HCT116 (cell line): ENCODE measurements at regions not wholly inside any gene's neighbourhood (a gene's known extent, or its start where the extent isn't known, plus 50 kb on each side); places are given as distances from the start of the nearest gene placed in this dataset.

ENCODE experiments used
- ATAC-seq: fragments of 200-7000 bp; cut with Tn5 transposase; 2 replicates; pipeline ENCODE4 v1.9.1; 2020; ENCODE audit warnings: mild to moderate bottlenecking, moderate library complexity
- BruUV-seq: library from RNA; stranded (reverse); fragments of 400-500 nt; replicated peaks from 2 replicates; lab custom pipeline; 2021; lab: Mats Ljungman, UMichigan
- CTCF ChIA-PET: fragments of 300-600 bp; sonication (Branson Sonifier 250); formaldehyde crosslinking; loops from one replicate; lab custom pipeline; 2021; ENCODE audit warnings: antibody characterized with exemption; lab: Charles Lee
- POLR2A ChIA-PET: fragments of 300-600, 350-600 bp; sonication (Branson Sonifier 250); formaldehyde crosslinking; loops from one replicate; lab custom pipeline; 2021; ENCODE audit warnings: antibody characterized with exemption; lab: Charles Lee
- RAD21 ChIA-PET, 2 experiments: fragments of 300-600 bp; sonication (Branson Sonifier 250); formaldehyde crosslinking; loops; one replicate each; lab custom pipeline; 2023; ENCODE audit warnings: low total read pairs in 2 of 2; ENCODE audit not compliant: uncharacterized antibody in 2 of 2, unreplicated experiment in 2 of 2, low non-redundant PET in 1 of 2; lab: Charles Lee
- DNase-seq: peaks from one replicate; pipeline ENCODE4 v3.0.0-alpha.2; 2010; ENCODE audit warnings: low read depth, low spot score
- H2AFZ ChIP-seq: fragments of 200-600 bp; shearing (Covaris generic), sonication (generic); 2 replicates; pipeline ENCODE4 v1.6.1; 2017; ENCODE audit warnings: low read depth, mixed run types, mixed read lengths, antibody characterized with exemption, low read length; ENCODE audit not compliant: poor library complexity, severe bottlenecking
- H3K27ac ChIP-seq: 2 replicates; pipeline ENCODE4 v1.5.1; 2012; ENCODE audit warnings: low read depth, low read length
- H3K27me3 ChIP-seq: fragments of 200-600 bp; sonication (generic); 2 replicates; pipeline ENCODE4 v1.6.1; 2016; ENCODE audit warnings: mixed run types, low read length, mixed read lengths; ENCODE audit not compliant: insufficient read depth
- H3K36me3 ChIP-seq, 2 experiments: fragments of 200-500 bp in 1 of 2; fragments of 200-600 bp in 1 of 2; sonication (Bioruptor generic) in 1 of 2; sonication (generic) in 1 of 2; 2 replicates each; pipeline versions ENCODE4 v1.5.1 to v1.6.1; 2014 to 2016; ENCODE audit warnings: low read length in 2 of 2, inconsistent platforms in 1 of 2, mixed read lengths in 1 of 2, mixed run types in 1 of 2; ENCODE audit not compliant: insufficient read depth in 2 of 2, control insufficient read depth in 1 of 2
- H3K4me1 ChIP-seq, 2 experiments: fragments of 200-600 bp in 1 of 2; sonication (generic) in 1 of 2; 2 replicates each; pipeline versions ENCODE4 v1.5.1 to v1.6.1; 2012 to 2017; ENCODE audit warnings: low read length in 2 of 2, inconsistent platforms in 1 of 2, mild to moderate bottlenecking in 1 of 2, mixed read lengths in 1 of 2, mixed run types in 1 of 2, moderate library complexity in 1 of 2; ENCODE audit not compliant: insufficient read depth in 2 of 2, control insufficient read depth in 1 of 2
- H3K4me2 ChIP-seq: fragments of 200-600 bp; sonication (generic); 2 replicates; pipeline ENCODE4 v1.6.1; 2017; ENCODE audit warnings: mixed run types, low read length, mixed read lengths
- H3K4me3 ChIP-seq, 2 experiments: fragments of 200-600 bp in 1 of 2; sonication (generic) in 1 of 2; replicated peaks in 1 of 2; 2 replicates each; pipeline ENCODE4 v1.5.1; 2011 to 2016; ENCODE audit warnings: low read length in 2 of 2, control low read depth in 1 of 2, low read depth in 1 of 2, mild to moderate bottlenecking in 1 of 2, mixed read lengths in 1 of 2, mixed run types in 1 of 2
- H3K79me2 ChIP-seq: fragments of 200-600 bp; sonication (generic); 2 replicates; pipeline ENCODE4 v1.6.1; 2017; ENCODE audit warnings: mild to moderate bottlenecking, mixed run types, low read length, moderate library complexity, mixed read lengths; ENCODE audit not compliant: insufficient read depth
- H3K9ac ChIP-seq: fragments of 200-600 bp; sonication (generic); 2 replicates; pipeline ENCODE4 v1.6.1; 2016; ENCODE audit warnings: low read length, mixed read lengths
- H3K9me2 ChIP-seq: fragments of 200-600 bp; sonication (generic), shearing (Covaris generic); 2 replicates; pipeline ENCODE4 v1.6.1; 2017; ENCODE audit warnings: mixed run types, mild to moderate bottlenecking, moderate library complexity; ENCODE audit not compliant: insufficient read depth
- H3K9me3 ChIP-seq, 2 experiments: fragments of 200-500 bp in 1 of 2; fragments of 200-600 bp in 1 of 2; sonication (Bioruptor generic) in 1 of 2; sonication (generic) in 1 of 2; 2 replicates each; pipeline ENCODE4 v1.6.1; 2014 to 2017; ENCODE audit warnings: low read length in 2 of 2, mixed read lengths in 2 of 2, inconsistent platforms in 1 of 2, low read depth in 1 of 2, mild to moderate bottlenecking in 1 of 2, mixed run types in 1 of 2, moderate library complexity in 1 of 2; ENCODE audit not compliant: control insufficient read depth in 1 of 2, insufficient read depth in 1 of 2
- H4K20me1 ChIP-seq: fragments of 200-600 bp; sonication (generic), shearing (Covaris generic); 2 replicates; pipeline ENCODE4 v1.6.1; 2017; ENCODE audit warnings: mixed run types, mild to moderate bottlenecking, moderate library complexity; ENCODE audit not compliant: insufficient read depth
- CBX3 ChIP-seq: IDR thresholded peaks from 2 replicates; pipeline ENCODE4 v1.6.1; 2012; ENCODE audit warnings: low read depth
- intact Hi-C: fragments of 100-400 bp; cut with micrococcal nuclease; formaldehyde crosslinking; loops from 2 replicates; pipeline ENCODE4 v1.10.0; 2022
- TF ChIP-seq, protein P1 (sequence below): IDR thresholded peaks from 2 replicates; pipeline ENCODE4 v1.6.1; 2012

DNA sequence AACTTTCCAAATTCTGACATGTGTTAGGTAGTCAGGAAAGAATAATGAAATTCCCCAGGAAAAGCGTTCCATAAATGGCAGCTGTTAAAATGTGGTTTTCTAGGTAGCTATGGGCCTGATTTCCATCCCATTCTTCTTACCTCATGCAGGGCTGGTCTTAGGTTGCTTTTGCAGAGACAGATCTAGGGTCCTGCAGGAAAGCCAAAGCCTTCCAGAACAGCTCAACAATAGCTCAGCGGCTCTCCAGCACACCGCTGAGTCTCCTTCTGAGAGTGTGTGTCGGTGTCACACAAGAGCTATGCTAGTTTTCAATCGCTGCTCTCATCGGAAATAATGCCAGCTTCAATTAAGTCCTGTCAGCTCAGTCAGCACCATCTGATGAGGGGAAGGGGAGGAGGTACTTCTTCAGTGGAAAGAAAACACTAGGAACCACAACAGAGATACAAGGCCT lies 106.7 kb downstream of the TMEM30B start:
- ChIA-PET RAD21 (no interaction called here), CTCF (no interaction called here), POLR2A (no interaction called here)
- H3K9ac ChIP-seq: no peak overlapping the region
- intact Hi-C loops: no loop called here
- H2AFZ ChIP-seq: no peak overlapping the region
- H3K27ac ChIP-seq: no peak overlapping the region
- H3K9me3 ChIP-seq: no peaks in the 10 kb centered on the region
- H3K4me1 ChIP-seq: peaks cover 27 to 34% of the 10 kb centered on the region in 2 experiments
- H3K79me2 ChIP-seq: no peaks in the 10 kb centered on the region
- no peaks in the 10 kb centered on the region for H4K20me1 ChIP-seq
- H3K4me2 ChIP-seq: no peak overlapping the region
- no peak for ATAC-seq
- H3K4me3 ChIP-seq: no peak overlapping the region
- no peaks in the 10 kb centered on the region for H3K9me2 ChIP-seq
- H3K36me3 ChIP-seq: no peaks in the 10 kb centered on the region
- no peak for TF ChIP-seq CBX3
- TF ChIP-seq, protein P1, sequence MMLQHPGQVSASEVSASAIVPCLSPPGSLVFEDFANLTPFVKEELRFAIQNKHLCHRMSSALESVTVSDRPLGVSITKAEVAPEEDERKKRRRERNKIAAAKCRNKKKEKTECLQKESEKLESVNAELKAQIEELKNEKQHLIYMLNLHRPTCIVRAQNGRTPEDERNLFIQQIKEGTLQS: no peak
- no peak for DNase-seq
- no peaks in the 10 kb centered on the region for H3K27me3 ChIP-seq
- BruUV-seq: no TSS peak

DNA sequence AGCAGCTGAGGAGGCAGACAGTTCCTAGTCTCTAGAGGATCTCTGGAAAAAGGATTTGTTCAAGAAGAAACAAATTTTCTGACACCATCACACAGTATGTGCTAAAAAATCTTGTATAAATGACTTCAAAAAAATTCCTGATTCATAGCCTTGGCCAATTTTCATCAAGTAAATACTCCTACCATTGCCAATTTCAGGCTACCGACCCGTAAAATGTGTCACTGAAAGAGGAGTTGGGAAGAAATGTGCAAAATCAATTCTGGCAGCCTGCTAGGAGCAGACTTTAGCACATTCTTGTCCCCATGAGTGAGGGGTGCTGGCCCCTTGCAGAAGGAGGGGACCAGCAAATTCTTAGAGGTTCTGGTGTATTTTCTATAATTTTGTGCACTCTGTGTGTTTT lies 109.4 kb downstream of the TMEM30B start:
- Histone ChIP-seq H3K27me3 (no peaks in the 10 kb centered on the region), H3K79me2 (no peaks in the 10 kb centered on the region), H3K4me3 (no peak overlapping the region), H3K4me1 (peaks cover 4 to 6% of the 10 kb centered on the region in 2 experiments), H3K4me2 (no peak overlapping the region), H4K20me1 (no peaks in the 10 kb centered on the region), H3K9me3 (no peaks in the 10 kb centered on the region), H3K9me2 (no peaks in the 10 kb centered on the region), H3K27ac (no peak overlapping the region), H2AFZ (no peak overlapping the region), H3K36me3 (no peaks in the 10 kb centered on the region), H3K9ac (no peak overlapping the region)
- ChIA-PET RAD21 (no interaction called here), POLR2A (no interaction called here), CTCF (no interaction called here)
- ATAC-seq: no peak
- TF ChIP-seq, protein P1: no peak
- no peak for DNase-seq
- intact Hi-C loops: no loop called here
- BruUV-seq: no TSS peak
